H1 (cell line): ENCODE measurements at regions not wholly inside any gene's neighbourhood (a gene's known extent, or its start where the extent isn't known, plus 50 kb on each side); places are given as distances from the start of the nearest gene placed in this dataset.

Experiments used
- CTCF ChIA-PET: fragments of 300-600 bp; sonication (Branson Sonifier 250); formaldehyde crosslinking; loops from one replicate; lab custom pipeline; 2021; ENCODE audit not compliant: partially characterized antibody; lab: Charles Lee
- POLR2A ChIA-PET: fragments of 300-600 bp; sonication (Branson Sonifier 250); formaldehyde crosslinking; loops from one replicate; lab custom pipeline; 2021; ENCODE audit warnings: inconsistent platforms; ENCODE audit not compliant: partially characterized antibody; lab: Charles Lee
- DNase-seq, 2 experiments: peaks; one replicate each; pipeline versions ENCODE4 v3.0.0 to v3.0.0-alpha.2; 2010 to 2022; ENCODE audit warnings: low spot score in 2 of 2, low read depth in 1 of 2, mixed read lengths in 1 of 2
- FAIRE-seq: peaks from 2 replicates; lab custom pipeline; 2011; peaks lifted over from hg19 to GRCh38; lab: Jason Lieb, UNC
- H2AFZ ChIP-seq: 2 replicates; pipeline ENCODE4 v1.8.1; 2012; ENCODE audit warnings: low read length, inconsistent platforms
- H2AK5ac ChIP-seq: 2 replicates; pipeline ENCODE4 v1.6.1; 2013; ENCODE audit warnings: low read depth, low read length
- H2BK120ac ChIP-seq: replicated peaks from 2 replicates; pipeline ENCODE3; 2013; ENCODE audit warnings: low read depth, low read length, inconsistent platforms
- H2BK12ac ChIP-seq: 2 replicates; pipeline ENCODE4 v1.6.1; 2013; ENCODE audit warnings: low read depth, low read length
- H2BK15ac ChIP-seq: 2 replicates; pipeline ENCODE4 v1.6.1; 2013; ENCODE audit warnings: low read length
- H2BK20ac ChIP-seq: 2 replicates; pipeline ENCODE4 v1.6.1; 2013; ENCODE audit warnings: low read length
- H2BK5ac ChIP-seq: 2 replicates; pipeline ENCODE4 v1.6.1; 2013; ENCODE audit warnings: low read depth, low read length
- H3K14ac ChIP-seq: 2 replicates; pipeline ENCODE4 v1.6.1; 2013; ENCODE audit warnings: inconsistent platforms; ENCODE audit not compliant: insufficient read length
- H3K18ac ChIP-seq: 2 replicates; pipeline ENCODE4 v1.6.1; 2013; ENCODE audit warnings: low read length; ENCODE audit errors: extremely low read depth
- H3K23ac ChIP-seq: 2 replicates; pipeline ENCODE4 v1.6.1; 2013; ENCODE audit warnings: inconsistent platforms; ENCODE audit not compliant: insufficient read length
- H3K23me2 ChIP-seq: 2 replicates; pipeline ENCODE4 v1.6.1; 2013; ENCODE audit warnings: low read depth, low read length
- H3K27ac ChIP-seq: 2 replicates; pipeline ENCODE4 v1.6.1; 2011; ENCODE audit warnings: low read depth, low read length, inconsistent platforms
- H3K27me3 ChIP-seq, 4 experiments: replicated peaks in 1 of 4; 1 replicate in 1 of 4; 2 replicates in 3 of 4; pipeline versions ENCODE4 v1.6.1 to v1.8.1; 2011 to 2013; ENCODE audit warnings: low read length in 3 of 4, mild to moderate bottlenecking in 3 of 4, inconsistent platforms in 2 of 4, mixed read lengths in 2 of 4, moderate library complexity in 1 of 4; ENCODE audit not compliant: control insufficient read depth in 3 of 4, insufficient read depth in 3 of 4; ENCODE audit errors: extremely low read depth in 1 of 4
- H3K36me3 ChIP-seq, 4 experiments: 2 replicates each; pipeline versions ENCODE4 v1.6.1 to v1.8.1; 2011 to 2013; ENCODE audit warnings: mild to moderate bottlenecking in 4 of 4, low read length in 3 of 4, moderate library complexity in 2 of 4, control low read depth in 1 of 4, inconsistent platforms in 1 of 4; ENCODE audit not compliant: insufficient read depth in 4 of 4, control insufficient read depth in 2 of 4
- H3K4ac ChIP-seq: replicated peaks from 2 replicates; pipeline ENCODE3; 2013; ENCODE audit warnings: low read length, low read depth, mixed read lengths, inconsistent platforms; ENCODE audit not compliant: insufficient read length
- H3K4me1 ChIP-seq, 4 experiments: replicated peaks in 1 of 4; 1 replicate in 1 of 4; 2 replicates in 3 of 4; pipeline versions ENCODE4 v1.6.1 to v1.8.1; 2011 to 2013; ENCODE audit warnings: low read length in 3 of 4, inconsistent platforms in 2 of 4, mixed read lengths in 1 of 4; ENCODE audit not compliant: insufficient read depth in 4 of 4, control insufficient read depth in 3 of 4
- H3K4me2 ChIP-seq, 2 experiments: 2 replicates each; pipeline versions ENCODE4 v1.6.1 to v1.8.1; 2011 to 2013; ENCODE audit warnings: low read depth in 2 of 2, low read length in 2 of 2, control low read depth in 1 of 2, inconsistent platforms in 1 of 2, mild to moderate bottlenecking in 1 of 2; ENCODE audit not compliant: insufficient read depth in 1 of 2
- H3K4me3 ChIP-seq, 4 experiments: fragments of 200-600, 300-600 bp in 1 of 4; sonication (generic), shearing (Covaris generic), sonication (Bioruptor Twin) in 1 of 4; 2 replicates each; pipeline versions ENCODE4 v1.5.1 to v1.8.1; 2011 to 2016; ENCODE audit warnings: low read length in 4 of 4, low read depth in 3 of 4, control low read depth in 2 of 4, inconsistent platforms in 2 of 4, mild to moderate bottlenecking in 2 of 4, mixed read lengths in 1 of 4, moderate library complexity in 1 of 4; ENCODE audit not compliant: insufficient read depth in 2 of 4; ENCODE audit errors: extremely low read depth in 1 of 4
- H3K56ac ChIP-seq: replicated peaks from 2 replicates; pipeline ENCODE3; 2013; ENCODE audit warnings: low read depth, mild to moderate bottlenecking, mixed read lengths, low read length, inconsistent platforms; ENCODE audit not compliant: insufficient read length
- H3K79me1 ChIP-seq: 2 replicates; pipeline ENCODE4 v1.6.1; 2013; ENCODE audit warnings: low read depth, low read length, control low read depth
- H3K79me2 ChIP-seq, 2 experiments: 2 replicates each; pipeline versions ENCODE4 v1.6.1 to v1.8.1; 2012 to 2013; ENCODE audit warnings: low read length in 2 of 2, mild to moderate bottlenecking in 2 of 2, inconsistent platforms in 1 of 2; ENCODE audit not compliant: insufficient read depth in 2 of 2, control insufficient read depth in 1 of 2
- H3K9ac ChIP-seq, 4 experiments: replicated peaks in 1 of 4; 1 replicate in 1 of 4; 2 replicates in 3 of 4; pipeline versions ENCODE4 v1.6.1 to v1.8.1; 2011 to 2013; ENCODE audit warnings: low read depth in 3 of 4, low read length in 3 of 4, control low read depth in 2 of 4, mild to moderate bottlenecking in 2 of 4, moderate library complexity in 2 of 4, inconsistent platforms in 1 of 4; ENCODE audit errors: extremely low read depth in 1 of 4
- H3K9me3 ChIP-seq, 2 experiments: 2 replicates each; pipeline versions ENCODE4 v1.6.1 to v1.8.1; 2012 to 2013; ENCODE audit warnings: mild to moderate bottlenecking in 2 of 2, moderate library complexity in 2 of 2, control low read depth in 1 of 2, inconsistent platforms in 1 of 2, low read depth in 1 of 2, low read length in 1 of 2, mixed read lengths in 1 of 2; ENCODE audit not compliant: insufficient read depth in 2 of 2
- H4K20me1 ChIP-seq, 2 experiments: replicated peaks in 1 of 2; 2 replicates each; pipeline versions ENCODE3 to v1.8.1; 2011 to 2013; ENCODE audit warnings: inconsistent platforms in 2 of 2, low read length in 2 of 2, mild to moderate bottlenecking in 1 of 2; ENCODE audit not compliant: insufficient read depth in 2 of 2, control insufficient read depth in 1 of 2
- H4K5ac ChIP-seq: 2 replicates; pipeline ENCODE4 v1.6.1; 2013; ENCODE audit warnings: low read length, low read depth, mixed read lengths, inconsistent platforms; ENCODE audit not compliant: insufficient read length
- H4K8ac ChIP-seq: 2 replicates; pipeline ENCODE4 v1.8.0; 2013; ENCODE audit warnings: mild to moderate bottlenecking, moderate library complexity, low read length, inconsistent platforms; ENCODE audit not compliant: insufficient read depth; ENCODE audit errors: extremely low read depth
- H4K91ac ChIP-seq: replicated peaks from 2 replicates; pipeline ENCODE3; 2013; ENCODE audit warnings: low read length, mixed read lengths, inconsistent platforms; ENCODE audit not compliant: insufficient read length
- BACH1 ChIP-seq: IDR thresholded peaks from 2 replicates; pipeline ENCODE4 v1.6.1; 2012; ENCODE audit warnings: low read length, improper control_type of control experiment
- CBX5 ChIP-seq: fragments of 300-800, 300-1000 bp; sonication (generic); IDR thresholded peaks from 2 replicates; pipeline ENCODE4 v1.7.1; 2016; ENCODE audit warnings: antibody characterized with exemption, low read length, low read depth
- CBX8 ChIP-seq: fragments of 300-800, 300-1000 bp; sonication (generic); IDR thresholded peaks from 2 replicates; pipeline ENCODE4 v1.7.1; 2016; ENCODE audit warnings: low read depth, low read length, borderline replicate concordance
- EP300 ChIP-seq, 2 experiments: IDR thresholded peaks; 1 replicate in 1 of 2; 2 replicates in 1 of 2; pipeline ENCODE4 v1.6.1; 2011 to 2012; ENCODE audit warnings: low read depth in 2 of 2, low read length in 2 of 2, mild to moderate bottlenecking in 2 of 2, borderline replicate concordance in 1 of 2, inconsistent platforms in 1 of 2, moderate library complexity in 1 of 2
- EZH2 ChIP-seq: fragments of 200-600 bp; sonication (generic); IDR thresholded peaks from 2 replicates; pipeline ENCODE4 v1.7.1; 2012; ENCODE audit warnings: low read depth, mild to moderate bottlenecking, moderate library complexity, low read length, inconsistent platforms; ENCODE audit not compliant: severe bottlenecking
- GABPA ChIP-seq: IDR thresholded peaks from 2 replicates; pipeline ENCODE4 v1.6.1; 2011; ENCODE audit warnings: mild to moderate bottlenecking, low read length, moderate library complexity, borderline replicate concordance; ENCODE audit not compliant: insufficient read depth
- HDAC2 ChIP-seq, 2 experiments: fragments of 300-600 bp in 1 of 2; sonication (generic) in 1 of 2; IDR thresholded peaks; 2 replicates each; pipeline ENCODE4 v1.6.1; 2011 to 2012; ENCODE audit warnings: low read depth in 2 of 2, low read length in 2 of 2, mild to moderate bottlenecking in 2 of 2, moderate library complexity in 2 of 2, borderline replicate concordance in 1 of 2, inconsistent platforms in 1 of 2
- KDM1A ChIP-seq: fragments of 200-600, 300-600 bp; sonication (generic); IDR thresholded peaks from 2 replicates; pipeline ENCODE4 v1.7.1; 2016; ENCODE audit warnings: mild to moderate bottlenecking, low read length, borderline replicate concordance
- POLR2A ChIP-seq, 2 experiments: IDR thresholded peaks; 1 replicate in 1 of 2; 2 replicates in 1 of 2; pipeline ENCODE4 v1.6.1; 2011; ENCODE audit warnings: low read depth in 2 of 2, low read length in 2 of 2, mild to moderate bottlenecking in 2 of 2; ENCODE audit errors: control extremely low read depth in 1 of 2
- RAD21 ChIP-seq, 2 experiments: IDR thresholded peaks in 1 of 2; conservative IDR thresholded peaks in 1 of 2; 2 replicates each; pipeline ENCODE4 v1.6.1; 2011; ENCODE audit warnings: low read depth in 2 of 2, low read length in 2 of 2, improper control_type of control experiment in 1 of 2, inconsistent platforms in 1 of 2, mild to moderate bottlenecking in 1 of 2, moderate library complexity in 1 of 2
- TAF7 ChIP-seq: optimal IDR thresholded peaks from 2 replicates; pipeline ENCODE3; 2011; ENCODE audit warnings: low read depth, mild to moderate bottlenecking, inconsistent platforms, low read length, moderate library complexity, borderline replicate concordance
- WGBS, 2 experiments: shearing (Covaris generic) in 1 of 2; methylation state at CpG; one replicate each; pipeline versions ENCODE4 v1.1.6 to v1.1.7; 2013 to 2015; ENCODE audit warnings: low lambda C conversion rate in 2 of 2, mixed read lengths in 2 of 2, inconsistent platforms in 1 of 2, low coverage in 1 of 2, missing lambda C conversion rate in 1 of 2; ENCODE audit not compliant: insufficient replicate concordance in 2 of 2, insufficient coverage in 1 of 2, insufficient read length in 1 of 2; ENCODE audit errors: extremely low coverage in 1 of 2, missing lambda C conversion rate in 1 of 2; 5-methylcytosine and 5-hydroxymethylcytosine counted together

DNA sequence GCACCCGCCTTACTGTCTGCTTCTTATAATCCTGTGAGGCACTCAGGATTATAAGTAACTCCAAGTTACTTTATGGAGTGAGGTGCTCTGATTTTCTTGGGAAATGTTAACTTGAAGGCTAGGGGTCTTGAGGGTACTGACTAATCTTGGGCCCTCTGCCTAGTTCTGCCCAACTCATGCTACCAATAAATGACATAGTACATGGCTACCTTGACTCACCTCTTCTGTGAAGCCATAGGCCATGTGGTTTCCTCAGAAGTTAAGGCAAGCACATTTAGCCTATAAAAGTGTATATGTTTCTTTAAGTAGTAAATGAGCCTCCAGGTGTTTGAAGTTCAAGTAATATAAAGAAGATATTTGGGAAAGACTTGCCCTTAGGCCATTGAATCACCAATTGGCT is 99.8 kb upstream of the CASK start:
- no peak overlapping the region for H3K14ac ChIP-seq
- H3K79me1 ChIP-seq: no peaks in the 10 kb centered on the region
- H3K23ac ChIP-seq: no peak overlapping the region
- DNase-seq (no peak), FAIRE-seq (no peak)
- no peaks in the 10 kb centered on the region for H3K36me3 ChIP-seq
- CTCF ChIA-PET: no interaction called here
- no peaks in the 10 kb centered on the region for H3K23me2 ChIP-seq
- H3K4ac ChIP-seq: no peak overlapping the region
- no peak overlapping the region for H2BK20ac ChIP-seq
- no peaks in the 10 kb centered on the region for H3K79me2 ChIP-seq
- H2AK5ac ChIP-seq: no peak overlapping the region
- no peak overlapping the region for H3K18ac ChIP-seq
- no peak overlapping the region for H3K27ac ChIP-seq
- H3K9me3 ChIP-seq: no peaks in the 10 kb centered on the region
- H3K27me3 ChIP-seq: no peaks in the 10 kb centered on the region
- WGBS, 2 experiments: 88% methylated on average over 1 of the region's 1 CpG; no CpG with 5 or more reads in 1 of the 2 experiments
- POLR2A ChIA-PET: no interaction called here
- H2BK12ac ChIP-seq: no peak overlapping the region
- no peak overlapping the region for H2BK5ac ChIP-seq
- TF ChIP-seq HDAC2 (IDR thresholded peaks at IDR 0.05; ENCODE audit: borderline replicate concordance in 1 of 2, low read depth in 2 of 2, low read length in 2 of 2) (no peak), EZH2 (no peak), TAF7 (no peak), CBX5 (no peak), KDM1A (no peak), RAD21 (IDR thresholded peaks at IDR 0.05 in 1 of 2, conservative IDR thresholded peaks at IDR 0.05 in 1 of 2; ENCODE audit: low read depth in 2 of 2, low read length in 2 of 2) (no peak), GABPA (no peak), EP300 (IDR thresholded peaks at IDR 0.05; ENCODE audit: borderline replicate concordance in 1 of 2, low read depth in 2 of 2, low read length in 2 of 2) (no peak), BACH1 (no peak), CBX8 (no peak), POLR2A (IDR thresholded peaks at IDR 0.05; ENCODE audit: control extremely low read depth in 1 of 2, low read depth in 2 of 2, low read length in 2 of 2) (no peak)
- H3K9ac ChIP-seq: no peak overlapping the region
- H4K8ac ChIP-seq: no peak overlapping the region
- H2BK15ac ChIP-seq: no peak overlapping the region
- H4K5ac ChIP-seq: no peak overlapping the region
- no peak overlapping the region for H2BK120ac ChIP-seq
- H3K4me2 ChIP-seq: no peak overlapping the region
- no peaks in the 10 kb centered on the region for H4K20me1 ChIP-seq
- no peak overlapping the region for H2AFZ ChIP-seq
- no peaks in the 10 kb centered on the region for H3K4me1 ChIP-seq
- no peak overlapping the region for H4K91ac ChIP-seq
- H3K4me3 ChIP-seq: no peak overlapping the region
- H3K56ac ChIP-seq: no peak overlapping the region
